ENCODE measurements at regions not wholly inside any gene's neighbourhood (a gene's known extent, or its start where the extent isn't known, plus 50 kb on each side); places are given as distances from the start of the nearest gene placed in this dataset.

DNA sequence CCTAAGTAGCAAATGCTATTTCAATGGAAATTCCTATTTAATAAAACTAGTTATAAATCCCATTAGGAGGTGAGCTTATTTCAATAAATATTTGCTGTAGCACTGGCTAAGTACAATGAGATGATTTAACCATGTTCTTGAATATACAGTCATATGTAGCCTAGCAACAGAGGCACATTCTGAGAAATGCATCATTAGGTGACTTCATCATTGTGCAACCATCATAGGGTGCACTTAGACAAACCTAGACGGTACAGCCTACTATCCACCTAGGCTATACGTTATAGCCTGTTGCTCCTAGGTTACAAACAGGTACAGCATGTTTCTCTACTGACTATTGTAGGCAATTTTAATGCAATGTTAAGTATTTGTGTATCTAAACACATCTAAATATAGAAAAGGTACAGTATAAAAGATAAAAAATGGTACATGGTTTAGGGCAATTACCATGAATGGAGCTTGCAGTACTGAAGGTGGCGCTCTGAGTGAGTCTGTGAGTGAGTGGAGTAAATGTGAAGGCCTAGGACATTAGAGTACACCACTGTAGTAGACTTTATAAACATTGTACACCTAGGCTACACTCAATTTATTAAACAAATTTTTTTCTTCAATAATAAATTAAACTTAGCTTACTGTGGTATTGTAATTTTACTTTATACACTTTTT lies 350.1 kb downstream of the CASP12 start:
- Histone ChIP-seq H3K9me3 (ENCODE audit: control insufficient read depth in 2 of 2, low read length in 2 of 2) (no peaks in the 10 kb centered on the region), H3K27me3 (ENCODE audit: control insufficient read depth in 2 of 2, insufficient read depth in 2 of 2, low read length in 2 of 2) (no peaks in the 10 kb centered on the region), H3K36me3 (ENCODE audit: control insufficient read depth in 2 of 2, insufficient read depth in 2 of 2, low read length in 2 of 2) (no peaks in the 10 kb centered on the region), H3K4me1 (ENCODE audit: control insufficient read depth in 2 of 2, insufficient read depth in 2 of 2, low read length in 2 of 2) (no peaks in the 10 kb centered on the region), H3K9ac (ENCODE audit: low read depth in 1 of 2, low read length in 2 of 2) (no peak overlapping the region), H3K4me3 (ENCODE audit: low read length in 2 of 2) (no peak overlapping the region), H3K27ac (ENCODE audit: low read depth in 2 of 2, low read length in 2 of 2) (no peak overlapping the region)

DNA sequence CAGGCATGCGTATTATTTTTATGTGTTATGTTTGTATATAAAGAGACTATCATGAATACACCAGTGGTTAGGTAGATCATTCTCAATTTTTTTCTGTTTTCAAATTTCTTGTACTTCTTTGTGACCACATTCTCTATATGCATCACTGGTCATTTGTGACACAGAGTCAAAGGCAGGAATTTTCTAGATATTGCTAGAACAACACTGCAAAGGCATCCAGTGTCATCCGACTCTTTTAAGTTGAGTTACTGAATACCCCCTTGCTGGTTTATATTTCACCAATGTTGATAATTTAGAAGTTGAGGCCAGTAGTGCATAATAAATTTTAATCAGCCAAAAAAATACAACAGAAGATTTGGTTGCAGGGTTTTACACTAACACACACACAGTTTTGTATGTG lies 351.8 kb downstream of the CASP12 start:
- Histone ChIP-seq H3K36me3 (ENCODE audit: control insufficient read depth in 2 of 2, insufficient read depth in 2 of 2, low read length in 2 of 2) (no peaks in the 10 kb centered on the region), H3K9ac (ENCODE audit: low read depth in 1 of 2, low read length in 2 of 2) (no peak overlapping the region), H3K9me3 (ENCODE audit: control insufficient read depth in 2 of 2, low read length in 2 of 2) (no peaks in the 10 kb centered on the region), H3K27me3 (ENCODE audit: control insufficient read depth in 2 of 2, insufficient read depth in 2 of 2, low read length in 2 of 2) (no peaks in the 10 kb centered on the region), H3K27ac (ENCODE audit: low read depth in 2 of 2, low read length in 2 of 2) (no peak overlapping the region), H3K4me3 (ENCODE audit: low read length in 2 of 2) (no peak overlapping the region), H3K4me1 (ENCODE audit: control insufficient read depth in 2 of 2, insufficient read depth in 2 of 2, low read length in 2 of 2) (no peaks in the 10 kb centered on the region)

DNA sequence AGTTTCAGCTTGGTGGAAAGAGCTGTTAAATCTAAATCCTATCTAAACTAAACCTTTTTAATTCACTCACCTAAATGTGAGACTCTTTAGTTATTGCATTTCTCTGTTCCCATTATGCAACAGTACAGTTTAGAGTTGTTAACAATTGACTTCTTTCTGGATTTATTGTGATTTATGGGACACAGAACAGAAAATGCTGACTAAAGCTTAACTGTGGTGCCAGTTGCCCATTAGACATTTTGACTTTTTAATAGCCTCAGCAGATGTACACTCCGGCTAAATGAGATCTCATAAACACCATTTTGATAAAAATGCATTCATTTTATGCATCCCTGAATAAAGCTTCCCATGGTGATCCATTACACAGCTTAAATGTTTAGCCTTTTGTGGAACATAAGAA lies 356.6 kb downstream of the CASP12 start:
- no peak overlapping the region for H3K9ac ChIP-seq (ENCODE audit: low read depth in 1 of 2, low read length in 2 of 2)
- H3K4me3 ChIP-seq (ENCODE audit: low read length in 2 of 2) = no peak overlapping the region
- no peaks in the 10 kb centered on the region for H3K27me3 ChIP-seq (ENCODE audit: control insufficient read depth in 2 of 2, insufficient read depth in 2 of 2, low read length in 2 of 2)
- H3K36me3 ChIP-seq (ENCODE audit: control insufficient read depth in 2 of 2, insufficient read depth in 2 of 2, low read length in 2 of 2) = no peaks in the 10 kb centered on the region
- no peak overlapping the region for H3K27ac ChIP-seq (ENCODE audit: low read depth in 2 of 2, low read length in 2 of 2)
- no peaks in the 10 kb centered on the region for H3K4me1 ChIP-seq (ENCODE audit: control insufficient read depth in 2 of 2, insufficient read depth in 2 of 2, low read length in 2 of 2)
- no peaks in the 10 kb centered on the region for H3K9me3 ChIP-seq (ENCODE audit: control insufficient read depth in 2 of 2, low read length in 2 of 2)

DNA sequence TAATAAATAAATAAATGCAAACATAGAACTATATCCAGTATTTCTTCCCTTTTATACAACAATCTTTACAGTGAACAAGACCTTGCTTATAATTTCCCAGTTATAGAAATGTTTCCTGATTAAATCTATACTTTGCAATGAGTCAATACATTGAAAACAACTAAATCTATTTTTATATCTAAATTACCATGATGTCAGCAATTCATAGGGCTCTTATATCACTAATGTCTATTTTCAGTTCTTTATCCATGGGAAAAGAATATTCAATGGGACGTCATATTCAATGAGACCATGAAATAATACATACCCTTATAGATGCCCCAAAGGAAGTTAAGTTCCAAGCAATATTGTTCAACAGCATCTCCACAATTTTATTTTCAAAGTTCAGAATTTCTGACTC lies 359.9 kb downstream of the CASP12 start:
- Histone ChIP-seq H3K27ac (ENCODE audit: low read depth in 2 of 2, low read length in 2 of 2) (no peak overlapping the region), H3K9ac (ENCODE audit: low read depth in 1 of 2, low read length in 2 of 2) (no peak overlapping the region), H3K4me3 (ENCODE audit: low read length in 2 of 2) (no peak overlapping the region), H3K4me1 (ENCODE audit: control insufficient read depth in 2 of 2, insufficient read depth in 2 of 2, low read length in 2 of 2) (no peaks in the 10 kb centered on the region), H3K27me3 (ENCODE audit: control insufficient read depth in 2 of 2, insufficient read depth in 2 of 2, low read length in 2 of 2) (no peaks in the 10 kb centered on the region), H3K36me3 (ENCODE audit: control insufficient read depth in 2 of 2, insufficient read depth in 2 of 2, low read length in 2 of 2) (no peaks in the 10 kb centered on the region), H3K9me3 (ENCODE audit: control insufficient read depth in 2 of 2, low read length in 2 of 2) (no peaks in the 10 kb centered on the region)

DNA sequence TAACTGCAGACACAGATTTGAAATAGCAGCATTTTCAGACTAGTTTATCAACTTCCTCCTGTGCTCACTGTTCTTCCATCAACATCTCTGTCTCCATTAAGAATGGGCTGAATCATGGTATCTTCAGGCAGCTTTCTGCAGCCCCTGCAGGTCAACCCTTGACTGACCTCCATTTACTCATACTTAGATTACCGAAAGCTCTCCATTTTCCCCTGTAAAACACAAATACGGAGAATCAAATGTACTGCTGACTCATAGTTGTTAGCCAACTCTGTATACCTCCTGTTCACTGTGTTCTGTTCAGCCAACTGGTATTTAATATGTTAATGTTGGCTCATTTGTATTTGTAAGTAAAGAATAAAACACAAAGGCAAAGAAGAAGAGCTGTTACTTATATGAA lies 364.0 kb downstream of the CASP12 start:
- H3K9me3 ChIP-seq (ENCODE audit: control insufficient read depth in 2 of 2, low read length in 2 of 2) = no peaks in the 10 kb centered on the region
- no peaks in the 10 kb centered on the region for H3K36me3 ChIP-seq (ENCODE audit: control insufficient read depth in 2 of 2, insufficient read depth in 2 of 2, low read length in 2 of 2)
- H3K9ac ChIP-seq (ENCODE audit: low read depth in 1 of 2, low read length in 2 of 2) = no peak overlapping the region
- no peaks in the 10 kb centered on the region for H3K4me1 ChIP-seq (ENCODE audit: control insufficient read depth in 2 of 2, insufficient read depth in 2 of 2, low read length in 2 of 2)
- H3K27me3 ChIP-seq (ENCODE audit: control insufficient read depth in 2 of 2, insufficient read depth in 2 of 2, low read length in 2 of 2) = no peaks in the 10 kb centered on the region
- H3K27ac ChIP-seq (ENCODE audit: low read depth in 2 of 2, low read length in 2 of 2) = no peak overlapping the region
- no peak overlapping the region for H3K4me3 ChIP-seq (ENCODE audit: low read length in 2 of 2)

DNA sequence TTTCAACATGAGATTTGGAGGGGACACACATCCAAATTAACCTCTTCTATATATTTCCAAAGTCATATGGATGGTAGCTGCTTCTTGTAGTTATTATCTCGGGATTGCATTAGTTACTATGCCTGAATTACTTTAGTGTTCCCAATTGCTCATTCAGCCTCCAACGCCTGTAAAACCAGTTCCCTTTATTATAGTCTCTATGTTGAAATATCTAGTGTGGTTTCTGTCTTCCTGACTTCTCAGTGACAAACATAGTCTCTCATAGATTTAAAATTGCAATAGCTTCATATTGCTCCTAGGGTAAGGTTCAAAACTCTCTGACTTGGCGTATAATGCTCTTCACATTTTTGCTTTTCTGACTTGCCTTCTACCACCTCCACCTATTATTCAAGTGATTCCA lies 366.4 kb downstream of the CASP12 start:
- Histone ChIP-seq H3K4me1 (ENCODE audit: control insufficient read depth in 2 of 2, insufficient read depth in 2 of 2, low read length in 2 of 2) (no peaks in the 10 kb centered on the region), H3K9me3 (ENCODE audit: control insufficient read depth in 2 of 2, low read length in 2 of 2) (no peaks in the 10 kb centered on the region), H3K27me3 (ENCODE audit: control insufficient read depth in 2 of 2, insufficient read depth in 2 of 2, low read length in 2 of 2) (no peaks in the 10 kb centered on the region), H3K4me3 (ENCODE audit: low read length in 2 of 2) (no peak overlapping the region), H3K9ac (ENCODE audit: low read depth in 1 of 2, low read length in 2 of 2) (no peak overlapping the region), H3K36me3 (ENCODE audit: control insufficient read depth in 2 of 2, insufficient read depth in 2 of 2, low read length in 2 of 2) (no peaks in the 10 kb centered on the region), H3K27ac (ENCODE audit: low read depth in 2 of 2, low read length in 2 of 2) (no peak overlapping the region)

DNA sequence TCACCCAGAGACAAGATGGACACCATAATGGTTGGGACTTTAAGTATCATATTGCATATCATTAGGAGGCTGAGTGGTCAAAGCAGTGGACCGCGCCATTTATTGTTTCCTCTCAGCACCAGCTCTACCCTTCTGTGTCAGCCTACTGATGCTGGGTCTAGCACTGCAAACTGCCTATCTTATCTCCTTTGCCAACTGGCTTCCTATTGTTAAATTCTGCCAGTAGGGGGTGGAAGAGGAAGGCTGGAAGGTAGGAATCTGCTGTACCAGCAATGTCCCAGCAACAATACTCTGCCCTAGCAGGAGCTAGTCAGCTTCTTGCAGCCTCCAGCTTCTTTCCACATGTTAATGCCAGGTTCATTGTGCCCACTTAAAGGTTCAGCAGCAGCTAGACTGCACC lies 367.1 kb upstream of the PDGFD start:
- H3K9me3 ChIP-seq (ENCODE audit: control insufficient read depth in 2 of 2, low read length in 2 of 2) = no peaks in the 10 kb centered on the region
- no peak overlapping the region for H3K9ac ChIP-seq (ENCODE audit: low read depth in 1 of 2, low read length in 2 of 2)
- no peak overlapping the region for H3K27ac ChIP-seq (ENCODE audit: low read depth in 2 of 2, low read length in 2 of 2)
- H3K4me1 ChIP-seq (ENCODE audit: control insufficient read depth in 2 of 2, insufficient read depth in 2 of 2, low read length in 2 of 2) = no peaks in the 10 kb centered on the region
- H3K4me3 ChIP-seq (ENCODE audit: low read length in 2 of 2) = no peak overlapping the region
- H3K27me3 ChIP-seq (ENCODE audit: control insufficient read depth in 2 of 2, insufficient read depth in 2 of 2, low read length in 2 of 2) = no peaks in the 10 kb centered on the region
- H3K36me3 ChIP-seq (ENCODE audit: control insufficient read depth in 2 of 2, insufficient read depth in 2 of 2, low read length in 2 of 2) = no peaks in the 10 kb centered on the region

DNA sequence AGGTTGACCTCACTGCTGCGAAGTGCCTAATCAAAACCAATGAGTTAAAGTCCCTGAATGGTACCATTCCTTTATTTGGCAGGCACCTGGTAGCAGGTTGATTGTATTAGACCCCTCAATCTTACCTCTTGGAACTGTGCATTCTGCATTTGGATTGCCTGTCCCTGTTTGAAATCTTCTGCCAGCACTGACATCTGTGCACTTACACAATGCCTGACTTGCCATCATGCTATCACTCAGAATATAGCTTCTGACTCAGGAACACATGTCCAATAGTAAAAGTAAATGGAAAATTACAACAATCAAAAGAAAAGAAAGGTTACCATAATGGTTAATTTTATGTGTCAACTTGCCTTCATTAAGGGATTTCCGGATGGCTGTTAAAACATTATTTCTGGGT lies 366.0 kb upstream of the PDGFD start:
- Histone ChIP-seq H3K27me3 (ENCODE audit: control insufficient read depth in 2 of 2, insufficient read depth in 2 of 2, low read length in 2 of 2) (no peaks in the 10 kb centered on the region), H3K27ac (ENCODE audit: low read depth in 2 of 2, low read length in 2 of 2) (no peak overlapping the region), H3K4me3 (ENCODE audit: low read length in 2 of 2) (no peak overlapping the region), H3K9me3 (ENCODE audit: control insufficient read depth in 2 of 2, low read length in 2 of 2) (no peaks in the 10 kb centered on the region), H3K36me3 (ENCODE audit: control insufficient read depth in 2 of 2, insufficient read depth in 2 of 2, low read length in 2 of 2) (no peaks in the 10 kb centered on the region), H3K9ac (ENCODE audit: low read depth in 1 of 2, low read length in 2 of 2) (no peak overlapping the region), H3K4me1 (ENCODE audit: control insufficient read depth in 2 of 2, insufficient read depth in 2 of 2, low read length in 2 of 2) (no peaks in the 10 kb centered on the region)

DNA sequence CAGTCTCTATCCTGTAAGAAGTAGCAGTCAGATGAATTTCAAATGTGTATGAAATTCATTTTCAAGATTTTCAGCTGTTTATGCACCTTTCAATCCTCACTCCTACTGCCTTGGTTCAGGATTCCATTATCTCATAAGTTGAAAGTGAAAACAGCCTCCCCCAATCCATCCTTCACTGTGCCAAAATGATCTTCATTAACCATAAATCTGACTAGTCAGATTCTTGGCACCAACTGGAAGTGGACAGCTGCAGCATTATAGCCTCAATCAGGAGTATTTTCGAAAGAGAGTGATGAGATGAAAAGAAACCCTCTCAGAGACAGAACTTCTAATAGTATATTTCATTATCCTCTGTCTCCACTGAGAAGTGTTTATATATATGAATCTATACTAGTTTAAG lies 365.3 kb upstream of the PDGFD start:
- no peak overlapping the region for H3K27ac ChIP-seq (ENCODE audit: low read depth in 2 of 2, low read length in 2 of 2)
- no peak overlapping the region for H3K4me3 ChIP-seq (ENCODE audit: low read length in 2 of 2)
- H3K36me3 ChIP-seq (ENCODE audit: control insufficient read depth in 2 of 2, insufficient read depth in 2 of 2, low read length in 2 of 2) = no peaks in the 10 kb centered on the region
- H3K4me1 ChIP-seq (ENCODE audit: control insufficient read depth in 2 of 2, insufficient read depth in 2 of 2, low read length in 2 of 2) = no peaks in the 10 kb centered on the region
- no peaks in the 10 kb centered on the region for H3K9me3 ChIP-seq (ENCODE audit: control insufficient read depth in 2 of 2, low read length in 2 of 2)
- H3K27me3 ChIP-seq (ENCODE audit: control insufficient read depth in 2 of 2, insufficient read depth in 2 of 2, low read length in 2 of 2) = no peaks in the 10 kb centered on the region
- no peak overlapping the region for H3K9ac ChIP-seq (ENCODE audit: low read depth in 1 of 2, low read length in 2 of 2)

DNA sequence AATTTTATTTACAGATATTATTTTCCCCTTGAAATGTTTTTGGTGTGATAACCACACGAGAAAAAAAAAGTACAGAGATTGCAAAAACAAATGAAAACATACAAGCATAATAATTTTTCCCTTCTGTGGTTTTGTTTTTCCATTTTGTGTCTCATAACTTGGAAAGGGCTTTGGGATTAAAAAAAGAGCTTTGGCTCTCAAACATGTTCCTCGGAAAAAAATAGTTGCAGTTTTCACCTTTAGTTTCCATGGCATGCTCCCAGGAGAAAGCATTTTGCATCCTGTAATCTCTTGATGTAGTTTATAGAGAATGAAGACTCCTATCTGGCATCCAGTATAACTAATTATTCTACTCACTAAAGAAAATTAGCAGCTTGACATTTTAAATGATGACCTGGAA lies 362.1 kb upstream of the PDGFD start:
- H3K27ac ChIP-seq (ENCODE audit: low read depth in 2 of 2, low read length in 2 of 2) = no peak overlapping the region
- no peak overlapping the region for H3K9ac ChIP-seq (ENCODE audit: low read depth in 1 of 2, low read length in 2 of 2)
- H3K36me3 ChIP-seq (ENCODE audit: control insufficient read depth in 2 of 2, insufficient read depth in 2 of 2, low read length in 2 of 2) = no peaks in the 10 kb centered on the region
- H3K4me1 ChIP-seq (ENCODE audit: control insufficient read depth in 2 of 2, insufficient read depth in 2 of 2, low read length in 2 of 2) = no peaks in the 10 kb centered on the region
- no peaks in the 10 kb centered on the region for H3K27me3 ChIP-seq (ENCODE audit: control insufficient read depth in 2 of 2, insufficient read depth in 2 of 2, low read length in 2 of 2)
- no peaks in the 10 kb centered on the region for H3K9me3 ChIP-seq (ENCODE audit: control insufficient read depth in 2 of 2, low read length in 2 of 2)
- H3K4me3 ChIP-seq (ENCODE audit: low read length in 2 of 2) = no peak overlapping the region

DNA sequence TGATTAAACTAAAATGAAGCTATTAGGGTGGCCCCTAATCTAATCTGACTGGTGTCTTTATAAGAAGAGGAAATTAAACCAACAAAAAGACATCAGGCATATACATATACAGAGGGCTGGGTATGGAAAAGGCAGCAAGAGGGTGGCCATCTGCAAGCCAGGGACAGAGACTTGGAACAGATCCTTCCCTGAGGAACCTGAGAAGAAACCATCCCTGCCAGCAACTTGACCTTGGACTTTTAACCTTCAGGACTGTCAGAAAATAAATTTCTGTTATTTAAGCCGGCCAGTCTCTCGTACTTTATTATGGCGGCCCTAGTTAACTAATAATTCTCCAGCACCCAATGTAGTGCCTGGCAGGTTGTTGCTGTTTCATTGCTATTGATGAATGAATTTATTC lies 361.5 kb upstream of the PDGFD start:
- H3K4me1 ChIP-seq (ENCODE audit: control insufficient read depth in 2 of 2, insufficient read depth in 2 of 2, low read length in 2 of 2) = no peaks in the 10 kb centered on the region

More for the DNA sequence above, 361.5 kb upstream of the PDGFD start:
- Histone ChIP-seq H3K27me3 (ENCODE audit: control insufficient read depth in 2 of 2, insufficient read depth in 2 of 2, low read length in 2 of 2) (no peaks in the 10 kb centered on the region), H3K9me3 (ENCODE audit: control insufficient read depth in 2 of 2, low read length in 2 of 2) (no peaks in the 10 kb centered on the region), H3K27ac (ENCODE audit: low read depth in 2 of 2, low read length in 2 of 2) (no peak overlapping the region), H3K9ac (ENCODE audit: low read depth in 1 of 2, low read length in 2 of 2) (no peak overlapping the region), H3K4me3 (ENCODE audit: low read length in 2 of 2) (no peak overlapping the region), H3K36me3 (ENCODE audit: control insufficient read depth in 2 of 2, insufficient read depth in 2 of 2, low read length in 2 of 2) (no peaks in the 10 kb centered on the region)

Measured in mucosa of rectum (tissue), 2 donors.